ENCODE measurements at regions not wholly inside any gene's neighbourhood (a gene's known extent, or its start where the extent isn't known, plus 50 kb on each side); places are given as distances from the start of the nearest gene placed in this dataset.

DNA sequence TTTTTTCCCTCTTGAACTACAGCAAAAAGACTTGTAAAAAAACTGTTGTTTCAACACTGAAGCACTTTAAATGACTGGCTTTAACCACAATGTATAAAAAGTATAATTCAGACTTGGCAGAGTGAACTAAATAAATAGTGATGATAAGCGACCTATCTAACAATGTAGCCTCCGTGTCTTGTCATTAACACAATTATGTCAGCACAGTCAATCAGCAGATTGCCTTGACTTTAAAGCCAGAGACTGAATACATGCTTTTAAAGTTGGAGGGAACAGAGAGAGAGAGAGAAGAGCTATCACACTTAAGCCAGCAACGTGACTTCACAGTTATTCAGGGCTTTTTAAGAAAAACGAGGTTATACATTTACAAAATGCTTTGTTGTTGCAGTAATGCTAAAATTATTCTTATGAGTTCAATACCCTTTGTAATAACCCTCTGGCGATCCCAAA lies 378.1 kb downstream of the LMO4 start:
- TF ChIP-seq, protein P1, sequence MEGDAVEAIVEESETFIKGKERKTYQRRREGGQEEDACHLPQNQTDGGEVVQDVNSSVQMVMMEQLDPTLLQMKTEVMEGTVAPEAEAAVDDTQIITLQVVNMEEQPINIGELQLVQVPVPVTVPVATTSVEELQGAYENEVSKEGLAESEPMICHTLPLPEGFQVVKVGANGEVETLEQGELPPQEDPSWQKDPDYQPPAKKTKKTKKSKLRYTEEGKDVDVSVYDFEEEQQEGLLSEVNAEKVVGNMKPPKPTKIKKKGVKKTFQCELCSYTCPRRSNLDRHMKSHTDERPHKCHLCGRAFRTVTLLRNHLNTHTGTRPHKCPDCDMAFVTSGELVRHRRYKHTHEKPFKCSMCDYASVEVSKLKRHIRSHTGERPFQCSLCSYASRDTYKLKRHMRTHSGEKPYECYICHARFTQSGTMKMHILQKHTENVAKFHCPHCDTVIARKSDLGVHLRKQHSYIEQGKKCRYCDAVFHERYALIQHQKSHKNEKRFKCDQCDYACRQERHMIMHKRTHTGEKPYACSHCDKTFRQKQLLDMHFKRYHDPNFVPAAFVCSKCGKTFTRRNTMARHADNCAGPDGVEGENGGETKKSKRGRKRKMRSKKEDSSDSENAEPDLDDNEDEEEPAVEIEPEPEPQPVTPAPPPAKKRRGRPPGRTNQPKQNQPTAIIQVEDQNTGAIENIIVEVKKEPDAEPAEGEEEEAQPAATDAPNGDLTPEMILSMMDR (IDR thresholded peaks at IDR 0.05; ENCODE audit: insufficient read depth, low read length): no peak
- TF ChIP-seq REST (IDR thresholded peaks at IDR 0.05; ENCODE audit: insufficient replicate concordance, low read depth) (no peak), POLR2AphosphoS5 (IDR thresholded peaks at IDR 0.05; ENCODE audit: low read depth) (no peak)

Measured in HL-60 (cell line).